ENCODE measurements at regions not wholly inside any gene's neighbourhood (a gene's known extent, or its start where the extent isn't known, plus 50 kb on each side); places are given as distances from the start of the nearest gene placed in this dataset.

GRCh38 chr4:135948797-135949196 lies 1583.5 kb downstream of the PCDH18 start:
- intact Hi-C loops (cut with micrococcal nuclease), result no loop called here
- H3K9ac ChIP-seq (ENCODE audit: low read length), result no peak overlapping the region
- H4K20me1 ChIP-seq (ENCODE audit: insufficient read depth), result no peaks in the 10 kb centered on the region
- no TSS peak for BruUV-seq (replicated peaks)
- H3K4me2 ChIP-seq (ENCODE audit: low read length), result no peak overlapping the region
- ATAC-seq (no peak), DNase-seq (ENCODE audit: low read depth, low spot score) (no peak)
- no peaks in the 10 kb centered on the region for H3K9me3 ChIP-seq (ENCODE audit: control insufficient read depth in 1 of 2, insufficient read depth in 1 of 2, low read depth in 1 of 2, low read length in 2 of 2)
- H3K36me3 ChIP-seq (ENCODE audit: control insufficient read depth in 1 of 2, insufficient read depth in 2 of 2, low read length in 2 of 2), result no peaks in the 10 kb centered on the region
- CTCF ChIA-PET, result no interaction called here
- peaks cover 2% of the 10 kb centered on the region; the same call in 1 of the 2 replicates for H3K9me2 ChIP-seq (ENCODE audit: insufficient read depth)
- H3K4me3 ChIP-seq (replicated peaks in 1 of 2; ENCODE audit: low read depth in 1 of 2, low read length in 2 of 2), result no peak overlapping the region
- no peaks in the 10 kb centered on the region for H3K27me3 ChIP-seq (ENCODE audit: insufficient read depth, low read length)
- RAD21 ChIA-PET (ENCODE audit: low non-redundant PET in 1 of 2, low total read pairs in 2 of 2, uncharacterized antibody in 2 of 2, unreplicated experiment in 2 of 2), result no interaction called here
- H3K27ac ChIP-seq (ENCODE audit: low read depth, low read length), result no peak overlapping the region
- no peaks in the 10 kb centered on the region for H3K4me1 ChIP-seq (ENCODE audit: control insufficient read depth in 1 of 2, insufficient read depth in 2 of 2, low read length in 2 of 2)
- H2AFZ ChIP-seq (ENCODE audit: low read depth, low read length, poor library complexity, severe bottlenecking), result no peak overlapping the region
- POLR2A ChIA-PET, result no interaction called here
- no peaks in the 10 kb centered on the region for H3K79me2 ChIP-seq (ENCODE audit: insufficient read depth, low read length)
- TF ChIP-seq CBX3 (IDR thresholded peaks at IDR 0.05; ENCODE audit: low read depth), result no peak
- TF ChIP-seq, protein P1, sequence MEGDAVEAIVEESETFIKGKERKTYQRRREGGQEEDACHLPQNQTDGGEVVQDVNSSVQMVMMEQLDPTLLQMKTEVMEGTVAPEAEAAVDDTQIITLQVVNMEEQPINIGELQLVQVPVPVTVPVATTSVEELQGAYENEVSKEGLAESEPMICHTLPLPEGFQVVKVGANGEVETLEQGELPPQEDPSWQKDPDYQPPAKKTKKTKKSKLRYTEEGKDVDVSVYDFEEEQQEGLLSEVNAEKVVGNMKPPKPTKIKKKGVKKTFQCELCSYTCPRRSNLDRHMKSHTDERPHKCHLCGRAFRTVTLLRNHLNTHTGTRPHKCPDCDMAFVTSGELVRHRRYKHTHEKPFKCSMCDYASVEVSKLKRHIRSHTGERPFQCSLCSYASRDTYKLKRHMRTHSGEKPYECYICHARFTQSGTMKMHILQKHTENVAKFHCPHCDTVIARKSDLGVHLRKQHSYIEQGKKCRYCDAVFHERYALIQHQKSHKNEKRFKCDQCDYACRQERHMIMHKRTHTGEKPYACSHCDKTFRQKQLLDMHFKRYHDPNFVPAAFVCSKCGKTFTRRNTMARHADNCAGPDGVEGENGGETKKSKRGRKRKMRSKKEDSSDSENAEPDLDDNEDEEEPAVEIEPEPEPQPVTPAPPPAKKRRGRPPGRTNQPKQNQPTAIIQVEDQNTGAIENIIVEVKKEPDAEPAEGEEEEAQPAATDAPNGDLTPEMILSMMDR (IDR thresholded peaks at IDR 0.05 in 2 of 3, conservative IDR thresholded peaks at IDR 0.05 in 1 of 3; ENCODE audit: borderline replicate concordance in 1 of 3, insufficient read depth in 1 of 3, low read depth in 2 of 3, low read length in 2 of 3), result no peak
- no peak for TF ChIP-seq JUND (IDR thresholded peaks at IDR 0.05)
- TF ChIP-seq EZH2phosphoT487 (IDR thresholded peaks at IDR 0.05; ENCODE audit: borderline replicate concordance), result no peak
- no peak for TF ChIP-seq ELF1 (IDR thresholded peaks at IDR 0.05; ENCODE audit: borderline replicate concordance, low read depth)
- no peak for TF ChIP-seq POLR2AphosphoS5 (IDR thresholded peaks at IDR 0.05; ENCODE audit: low read depth, low read length)
- no peak for TF ChIP-seq YY1 (IDR thresholded peaks at IDR 0.05; ENCODE audit: extremely low read depth, insufficient replicate concordance, low read depth, low read length)
- TF ChIP-seq RAD21 (IDR thresholded peaks at IDR 0.05; ENCODE audit: low read depth), result no peak
- TF ChIP-seq, protein P2, sequence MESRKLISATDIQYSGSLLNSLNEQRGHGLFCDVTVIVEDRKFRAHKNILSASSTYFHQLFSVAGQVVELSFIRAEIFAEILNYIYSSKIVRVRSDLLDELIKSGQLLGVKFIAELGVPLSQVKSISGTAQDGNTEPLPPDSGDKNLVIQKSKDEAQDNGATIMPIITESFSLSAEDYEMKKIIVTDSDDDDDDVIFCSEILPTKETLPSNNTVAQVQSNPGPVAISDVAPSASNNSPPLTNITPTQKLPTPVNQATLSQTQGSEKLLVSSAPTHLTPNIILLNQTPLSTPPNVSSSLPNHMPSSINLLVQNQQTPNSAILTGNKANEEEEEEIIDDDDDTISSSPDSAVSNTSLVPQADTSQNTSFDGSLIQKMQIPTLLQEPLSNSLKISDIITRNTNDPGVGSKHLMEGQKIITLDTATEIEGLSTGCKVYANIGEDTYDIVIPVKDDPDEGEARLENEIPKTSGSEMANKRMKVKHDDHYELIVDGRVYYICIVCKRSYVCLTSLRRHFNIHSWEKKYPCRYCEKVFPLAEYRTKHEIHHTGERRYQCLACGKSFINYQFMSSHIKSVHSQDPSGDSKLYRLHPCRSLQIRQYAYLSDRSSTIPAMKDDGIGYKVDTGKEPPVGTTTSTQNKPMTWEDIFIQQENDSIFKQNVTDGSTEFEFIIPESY (IDR thresholded peaks at IDR 0.05; ENCODE audit: extremely low read depth, insufficient replicate concordance, low read length), result no peak
- TF ChIP-seq TCF7L2 (IDR thresholded peaks at IDR 0.05; ENCODE audit: borderline replicate concordance, extremely low read depth, insufficient read depth, insufficient read length), result no peak
- no peak for TF ChIP-seq SP1 (IDR thresholded peaks at IDR 0.05; ENCODE audit: low read depth)
- no peak for TF ChIP-seq ZFX (IDR thresholded peaks at IDR 0.05)
- no peak for TF ChIP-seq SIN3A (IDR thresholded peaks at IDR 0.05; ENCODE audit: low read depth)
- TF ChIP-seq POLR2A (IDR thresholded peaks at IDR 0.05; ENCODE audit: borderline replicate concordance, extremely low read depth, insufficient read depth, insufficient read length), result no peak

Data from HCT116 (cell line).